GM12878 (cell line): ENCODE measurements at regions not wholly inside any gene's neighbourhood (a gene's known extent, or its start where the extent isn't known, plus 50 kb on each side); places are given as distances from the start of the nearest gene placed in this dataset.

Experiments used
- ATAC-seq: fragments of 200-7000 bp; cut with Tn5 transposase; 3 replicates; pipeline ENCODE4 v1.9.1; 2020; ENCODE audit warnings: mild to moderate bottlenecking, moderate library complexity
- BruUV-seq: library from RNA; stranded (reverse); fragments of 400-500 nt; replicated peaks from 2 replicates; lab custom pipeline; 2021; lab: Mats Ljungman, UMichigan
- CTCF ChIA-PET: fragments of 300-600 bp; sonication (Branson Sonifier 250); formaldehyde crosslinking; extraction: SDS; loops from one replicate; lab custom pipeline; 2021; ENCODE audit warnings: inconsistent platforms; lab: Yijun Ruan, JAX
- POLR2A ChIA-PET: fragments of 350-600 bp; formaldehyde crosslinking; extraction: SDS; loops from one replicate; lab custom pipeline; 2021; ENCODE audit warnings: inconsistent platforms; lab: Charles Lee
- RAD21 ChIA-PET: fragments of 300-600 bp; sonication (Branson Sonifier 250); formaldehyde crosslinking; loops from one replicate; lab custom pipeline; 2023; ENCODE audit warnings: antibody characterized with exemption; ENCODE audit not compliant: unreplicated experiment; lab: Charles Lee
- SMC1A ChIA-PET: fragments of 300-600 bp; sonication (Branson Sonifier 250); formaldehyde crosslinking; loops from one replicate; lab custom pipeline; 2023; ENCODE audit not compliant: unreplicated experiment, uncharacterized antibody; lab: Charles Lee
- DNase-seq: peaks from one replicate; pipeline ENCODE4 v3.0.0-alpha.2; 2011; ENCODE audit warnings: low read depth, low spot score
- FAIRE-seq: peaks from 3 replicates; lab custom pipeline; 2011; peaks lifted over from hg19 to GRCh38; lab: Jason Lieb, UNC
- H2AFZ ChIP-seq: 2 replicates; pipeline ENCODE4 v1.6.0; 2011; ENCODE audit warnings: low read depth, low read length, control low read depth; ENCODE audit not compliant: control insufficient read depth
- H3K27ac ChIP-seq: 2 replicates; pipeline ENCODE4 v1.5.1; 2011; ENCODE audit warnings: control low read depth; ENCODE audit not compliant: control insufficient read depth, insufficient read depth
- H3K27me3 ChIP-seq, 2 experiments: replicated peaks in 1 of 2; 2 replicates each; pipeline versions ENCODE4 v1.6.0 to v1.6.1; 2011; ENCODE audit warnings: low read length in 1 of 2; ENCODE audit not compliant: control insufficient read depth in 2 of 2, insufficient read depth in 2 of 2
- H3K36me3 ChIP-seq, 2 experiments: 2 replicates each; pipeline ENCODE4 v1.5.1; 2011; ENCODE audit warnings: low read length in 1 of 2; ENCODE audit not compliant: control insufficient read depth in 2 of 2, insufficient read depth in 2 of 2
- H3K4me1 ChIP-seq: 2 replicates; pipeline ENCODE4 v1.6.1; 2011; ENCODE audit warnings: mild to moderate bottlenecking, low read length, moderate library complexity, mixed read lengths; ENCODE audit not compliant: control insufficient read depth, insufficient read depth
- H3K4me2 ChIP-seq: 2 replicates; pipeline ENCODE4 v1.6.0; 2011; ENCODE audit warnings: control low read depth; ENCODE audit not compliant: control insufficient read depth, insufficient read depth
- H3K4me3 ChIP-seq: fragments of 200-600 bp; sonication (generic); 2 replicates; pipeline ENCODE4 v1.5.1; 2016
- H3K79me2 ChIP-seq: 2 replicates; pipeline ENCODE4 v1.6.0; 2011; ENCODE audit warnings: low read length; ENCODE audit not compliant: control insufficient read depth, insufficient read depth
- H3K9ac ChIP-seq: 2 replicates; pipeline ENCODE4 v1.8.0; 2011; ENCODE audit warnings: low read length, control low read depth, mixed read lengths; ENCODE audit not compliant: control insufficient read depth, insufficient read depth
- H3K9me3 ChIP-seq: replicated peaks from 3 replicates; pipeline ENCODE4 v1.5.1; 2011; ENCODE audit warnings: mild to moderate bottlenecking, low read length; ENCODE audit not compliant: control insufficient read depth, insufficient read depth
- H4K20me1 ChIP-seq: 2 replicates; pipeline ENCODE4 v1.6.0; 2011; ENCODE audit not compliant: control insufficient read depth, insufficient read depth
- BHLHE40 ChIP-seq, 2 experiments: fragments of 450-650 bp in 1 of 2; IDR thresholded peaks; 2 replicates each; pipeline ENCODE4 v1.6.1; 2011 to 2017; ENCODE audit warnings: low read depth in 2 of 2, borderline replicate concordance in 1 of 2, improper control_type of control experiment in 1 of 2, low read length in 1 of 2, mild to moderate bottlenecking in 1 of 2
- CBFB ChIP-seq: IDR thresholded peaks from 2 replicates; pipeline ENCODE4 v1.6.1; 2016; ENCODE audit warnings: antibody characterized with exemption, low read depth
- CBX5 ChIP-seq: sonication (generic); IDR thresholded peaks from 2 replicates; pipeline ENCODE4 v1.6.1; 2016; ENCODE audit warnings: low read depth, moderate library complexity, mild to moderate bottlenecking, inconsistent platforms
- CEBPB ChIP-seq, 2 experiments: fragments of 150-350 bp in 1 of 2; IDR thresholded peaks; 2 replicates each; pipeline ENCODE4 v1.6.1; 2012 to 2014; ENCODE audit warnings: low read depth in 2 of 2, low read length in 2 of 2, borderline replicate concordance in 1 of 2, inconsistent platforms in 1 of 2
- CTCF ChIP-seq, 3 experiments: IDR thresholded peaks in 2 of 3; conservative IDR thresholded peaks in 1 of 3; 2 replicates each; pipeline ENCODE4 v1.5.1; 2011; ENCODE audit warnings: low read depth in 3 of 3, low read length in 3 of 3, mild to moderate bottlenecking in 3 of 3, control low read depth in 2 of 3, moderate library complexity in 2 of 3, inconsistent platforms in 1 of 3, mixed read lengths in 1 of 3; ENCODE audit not compliant: control insufficient read depth in 2 of 3, insufficient read depth in 1 of 3; ENCODE audit errors: extremely low read depth in 1 of 3
- ESRRA ChIP-seq: IDR thresholded peaks from 2 replicates; pipeline ENCODE4 v1.6.1; 2012; ENCODE audit warnings: mild to moderate bottlenecking, low read length, improper control_type of control experiment
- HDAC6 ChIP-seq: fragments of 200-600 bp; sonication (generic); IDR thresholded peaks from one replicate; pipeline ENCODE4 v1.8.0; 2017; ENCODE audit warnings: antibody characterized with exemption; ENCODE audit not compliant: unreplicated experiment
- MEF2B ChIP-seq: fragments of 450-650 bp; IDR thresholded peaks from 2 replicates; pipeline ENCODE4 v1.6.1; 2018; ENCODE audit warnings: mild to moderate bottlenecking, moderate library complexity; ENCODE audit not compliant: partially characterized antibody, poor library complexity, severe bottlenecking
- MTA3 ChIP-seq: IDR thresholded peaks from 2 replicates; pipeline ENCODE4 v1.6.1; 2012; ENCODE audit warnings: low read length, inconsistent platforms, borderline replicate concordance
- NRF1 ChIP-seq: conservative IDR thresholded peaks from 2 replicates; pipeline ENCODE4 v1.6.1; 2011; ENCODE audit warnings: mild to moderate bottlenecking, low read depth, low read length, improper control_type of control experiment
- POLR2AphosphoS2 ChIP-seq: IDR thresholded peaks from 2 replicates; pipeline ENCODE4 v1.6.1; 2011; ENCODE audit warnings: low read depth, mild to moderate bottlenecking, low read length, improper control_type of control experiment, moderate library complexity
- TARDBP ChIP-seq: IDR thresholded peaks from 2 replicates; pipeline ENCODE4 v1.6.1; 2016; ENCODE audit warnings: borderline replicate concordance
- TCF3 ChIP-seq: IDR thresholded peaks from 2 replicates; pipeline ENCODE4 v1.6.1; 2012; ENCODE audit warnings: low read depth, mild to moderate bottlenecking, low read length, borderline replicate concordance; ENCODE audit not compliant: insufficient read depth
- ZBED1 ChIP-seq: IDR thresholded peaks from 2 replicates; pipeline ENCODE4 v1.6.1; 2016; ENCODE audit warnings: borderline replicate concordance
- ZBTB40 ChIP-seq: fragments of 450-650 bp; IDR thresholded peaks from 2 replicates; pipeline ENCODE4 v1.6.1; 2016; ENCODE audit warnings: mild to moderate bottlenecking, moderate library complexity, borderline replicate concordance
- WGBS: methylation state at CpG from one replicate; pipeline ENCODE4 v1.1.6; 2016; ENCODE audit warnings: low lambda C conversion rate; ENCODE audit not compliant: insufficient replicate concordance, insufficient coverage; ENCODE audit errors: missing lambda C conversion rate; 5-methylcytosine and 5-hydroxymethylcytosine counted together
- in situ Hi-C: fragments of 300-500 bp; cut with MboI; formaldehyde crosslinking; loops from 9 replicates; pipeline ENCODE4 v1.14.3; 2018; ENCODE audit warnings: mixed read lengths
- intact Hi-C: fragments of 100-400 bp; cut with micrococcal nuclease; formaldehyde crosslinking; loops from one replicate; pipeline ENCODE4 v1.14.2; 2022; ENCODE audit not compliant: unreplicated experiment
- TF ChIP-seq, protein P1 (sequence below): IDR thresholded peaks from 2 replicates; pipeline ENCODE4 v1.6.1; 2011; ENCODE audit warnings: low read depth, low read length, improper control_type of control experiment, borderline replicate concordance

GRCh38 chr11:109112821-109113280 lies 309.1 kb upstream of the C11orf87 start (continued):
- TF ChIP-seq ZBED1, result no peak
- no peak for TF ChIP-seq HDAC6
- no peak for TF ChIP-seq TARDBP
- no peak for TF ChIP-seq CEBPB (IDR thresholded peaks at IDR 0.05; ENCODE audit: borderline replicate concordance in 1 of 2, low read depth in 2 of 2, low read length in 2 of 2)
- no peak for TF ChIP-seq MEF2B
- TF ChIP-seq CBX5, result no peak

GRCh38 chr11:109120341-109120740 lies 301.6 kb upstream of the C11orf87 start:
- ATAC-seq, result no peak
- Histone ChIP-seq H3K79me2 (no peaks in the 10 kb centered on the region), H2AFZ (no peak overlapping the region), H3K4me1 (no peaks in the 10 kb centered on the region), H3K4me3 (no peak overlapping the region), H3K36me3 (no peaks in the 10 kb centered on the region), H3K27me3 (no peaks in the 10 kb centered on the region; a peak in 2 of 4 replicates), H3K9ac (no peak overlapping the region), H3K9me3 (no peaks in the 10 kb centered on the region), H3K27ac (no peak overlapping the region), H3K4me2 (no peak overlapping the region), H4K20me1 (no peaks in the 10 kb centered on the region)
- ChIA-PET RAD21 (no interaction called here), POLR2A (no interaction called here), SMC1A (no interaction called here), CTCF (no interaction called here)
- 20% methylated on average over 3 of the region's 3 CpGs for WGBS
- FAIRE-seq, result no peak
- intact Hi-C loops (no loop called here), in situ Hi-C loops (no loop called here)
- DNase-seq, result no peak
- no TSS peak for BruUV-seq
- no peak for TF ChIP-seq POLR2AphosphoS2
- no peak for TF ChIP-seq NRF1
- TF ChIP-seq BHLHE40 (IDR thresholded peaks at IDR 0.05; ENCODE audit: borderline replicate concordance in 1 of 2, low read depth in 2 of 2, low read length in 1 of 2), result no peak
- TF ChIP-seq ZBTB40, result no peak
- TF ChIP-seq CTCF (IDR thresholded peaks at IDR 0.05 in 2 of 3, conservative IDR thresholded peaks at IDR 0.05 in 1 of 3; ENCODE audit: control insufficient read depth in 2 of 3, extremely low read depth in 1 of 3, insufficient read depth in 1 of 3, low read depth in 3 of 3, low read length in 3 of 3), result no peak
- TF ChIP-seq ESRRA, result no peak
- TF ChIP-seq CBFB, result no peak
- no peak for TF ChIP-seq MTA3
- TF ChIP-seq TCF3, result no peak
- TF ChIP-seq, protein P1, sequence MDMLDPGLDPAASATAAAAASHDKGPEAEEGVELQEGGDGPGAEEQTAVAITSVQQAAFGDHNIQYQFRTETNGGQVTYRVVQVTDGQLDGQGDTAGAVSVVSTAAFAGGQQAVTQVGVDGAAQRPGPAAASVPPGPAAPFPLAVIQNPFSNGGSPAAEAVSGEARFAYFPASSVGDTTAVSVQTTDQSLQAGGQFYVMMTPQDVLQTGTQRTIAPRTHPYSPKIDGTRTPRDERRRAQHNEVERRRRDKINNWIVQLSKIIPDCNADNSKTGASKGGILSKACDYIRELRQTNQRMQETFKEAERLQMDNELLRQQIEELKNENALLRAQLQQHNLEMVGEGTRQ, result no peak
